Liver (tissue), 8 donors: ENCODE measurements at regions not wholly inside any gene's neighbourhood (a gene's known extent, or its start where the extent isn't known, plus 50 kb on each side); places are given as distances from the start of the nearest gene placed in this dataset.

ENCODE experiments used
- DNase-seq: peaks from one replicate; pipeline ENCODE4 v3.0.0-alpha.2; 2017; ENCODE audit warnings: low spot score
- H3K27ac ChIP-seq, 2 donors: one replicate each; pipeline ENCODE4 v1.7.0; 2013; ENCODE audit warnings: inconsistent platforms in 2 of 2, low read length in 2 of 2, control low read depth in 1 of 2, low read depth in 1 of 2, mild to moderate bottlenecking in 1 of 2
- H3K27me3 ChIP-seq, 4 donors: one replicate each; pipeline versions ENCODE4 v1.6.1 to v1.7.0; 2013; ENCODE audit warnings: low read length in 3 of 4, inconsistent platforms in 1 of 4, mild to moderate bottlenecking in 1 of 4, moderate library complexity in 1 of 4; ENCODE audit not compliant: control insufficient read depth in 4 of 4, insufficient read depth in 4 of 4
- H3K36me3 ChIP-seq, 4 donors: one replicate each; pipeline versions ENCODE4 v1.6.1 to v1.7.0; 2013; ENCODE audit warnings: low read length in 3 of 4, mild to moderate bottlenecking in 3 of 4, low read depth in 1 of 4, moderate library complexity in 1 of 4; ENCODE audit not compliant: control insufficient read depth in 4 of 4, insufficient read depth in 3 of 4
- H3K4me1 ChIP-seq, 4 donors: one replicate each; pipeline versions ENCODE4 v1.6.1 to v1.7.0; 2013; ENCODE audit warnings: low read length in 3 of 4, mild to moderate bottlenecking in 3 of 4, moderate library complexity in 1 of 4; ENCODE audit not compliant: control insufficient read depth in 4 of 4, insufficient read depth in 4 of 4
- H3K4me3 ChIP-seq, 3 donors: one replicate each; pipeline versions ENCODE4 v1.6.1 to v1.7.0; 2013; ENCODE audit warnings: low read length in 3 of 3, control low read depth in 1 of 3, low read depth in 1 of 3, mild to moderate bottlenecking in 1 of 3
- H3K9ac ChIP-seq, 2 donors: one replicate each; pipeline ENCODE4 v1.7.0; 2013; ENCODE audit warnings: low read length in 2 of 2, mild to moderate bottlenecking in 2 of 2, moderate library complexity in 2 of 2, control low read depth in 1 of 2, low read depth in 1 of 2
- H3K9me3 ChIP-seq, 4 donors: one replicate each; pipeline versions ENCODE4 v1.6.1 to v1.7.0; 2013; ENCODE audit warnings: low read length in 3 of 4; ENCODE audit not compliant: control insufficient read depth in 4 of 4
- EGR1 ChIP-seq, 2 donors: IDR thresholded peaks; 2 replicates each; pipeline ENCODE4 v1.6.1; 2016 to 2018; ENCODE audit warnings: antibody characterized with exemption in 2 of 2, low read depth in 2 of 2
- FOXA1 ChIP-seq: IDR thresholded peaks from 2 replicates; pipeline ENCODE4 v1.6.1; 2016; ENCODE audit warnings: antibody characterized with exemption
- FOXA2 ChIP-seq: IDR thresholded peaks from 2 replicates; pipeline ENCODE4 v1.6.1; 2016; ENCODE audit warnings: antibody characterized with exemption
- GABPA ChIP-seq, 2 donors: IDR thresholded peaks in 1 of 2; conservative IDR thresholded peaks in 1 of 2; 2 replicates each; pipeline ENCODE4 v1.6.1; 2016; ENCODE audit warnings: antibody characterized with exemption in 2 of 2, mild to moderate bottlenecking in 1 of 2, moderate library complexity in 1 of 2
- HNF4A ChIP-seq, 2 donors: conservative IDR thresholded peaks; 2 replicates each; pipeline ENCODE4 v1.6.1; 2016; ENCODE audit warnings: antibody characterized with exemption in 2 of 2, mild to moderate bottlenecking in 2 of 2
- HNF4G ChIP-seq: IDR thresholded peaks from 2 replicates; pipeline ENCODE4 v1.6.1; 2016; ENCODE audit warnings: antibody characterized with exemption
- JUND ChIP-seq, 2 donors: IDR thresholded peaks; 2 replicates each; pipeline ENCODE4 v1.6.1; 2016; ENCODE audit warnings: antibody characterized with exemption in 2 of 2
- NR2F2 ChIP-seq: IDR thresholded peaks from 2 replicates; pipeline ENCODE4 v1.6.1; 2016; ENCODE audit warnings: antibody characterized with exemption
- RAD21 ChIP-seq, 2 donors: IDR thresholded peaks; 2 replicates each; pipeline ENCODE4 v1.6.1; 2016; ENCODE audit warnings: antibody characterized with exemption in 2 of 2, mild to moderate bottlenecking in 2 of 2
- RXRA ChIP-seq, 2 donors: IDR thresholded peaks; 2 replicates each; pipeline ENCODE4 v1.6.1; 2017 to 2018; ENCODE audit warnings: antibody characterized with exemption in 2 of 2, mild to moderate bottlenecking in 1 of 2
- SP1 ChIP-seq: IDR thresholded peaks from 2 replicates; pipeline ENCODE4 v1.6.1; 2018; ENCODE audit warnings: antibody characterized with exemption, mild to moderate bottlenecking
- TAF1 ChIP-seq: conservative IDR thresholded peaks from 2 replicates; pipeline ENCODE4 v1.6.1; 2016; ENCODE audit warnings: antibody characterized with exemption, mild to moderate bottlenecking
- YY1 ChIP-seq: IDR thresholded peaks from 2 replicates; pipeline ENCODE4 v1.6.1; 2016; ENCODE audit warnings: antibody characterized with exemption, mild to moderate bottlenecking
- WGBS: extraction: QIAGEN DNeasy Blood & Tissue Kit; methylation state at CpG from one replicate; pipeline ENCODE4 v1.1.7; 2013; 5-methylcytosine and 5-hydroxymethylcytosine counted together
- TF ChIP-seq, protein P1 (sequence below): IDR thresholded peaks from 2 replicates; pipeline ENCODE4 v1.6.1; 2016; ENCODE audit warnings: antibody characterized with exemption, mild to moderate bottlenecking
- TF ChIP-seq, protein P2 (sequence below): fragments of 150-350 bp; IDR thresholded peaks from 2 replicates; pipeline ENCODE4 v1.5.1; 2017; ENCODE audit warnings: improper control_type of control experiment, low read depth, low read length; ENCODE audit not compliant: missing input control
- TF ChIP-seq, protein P3 (sequence below): IDR thresholded peaks from 2 replicates; pipeline ENCODE4 v1.6.1; 2016; ENCODE audit warnings: antibody characterized with exemption
- TF ChIP-seq, protein P4 (sequence below): IDR thresholded peaks from 2 replicates; pipeline ENCODE4 v1.6.1; 2016; ENCODE audit warnings: antibody characterized with exemption
- TF ChIP-seq, protein P5 (sequence below): IDR thresholded peaks from 2 replicates; pipeline ENCODE4 v1.6.1; 2016; ENCODE audit warnings: antibody characterized with exemption
- donor health status: healthy.
- donor health status: healthy.
- donor health status: healthy.
- donor health status: healthy.
- donor health status: healthy.

DNA sequence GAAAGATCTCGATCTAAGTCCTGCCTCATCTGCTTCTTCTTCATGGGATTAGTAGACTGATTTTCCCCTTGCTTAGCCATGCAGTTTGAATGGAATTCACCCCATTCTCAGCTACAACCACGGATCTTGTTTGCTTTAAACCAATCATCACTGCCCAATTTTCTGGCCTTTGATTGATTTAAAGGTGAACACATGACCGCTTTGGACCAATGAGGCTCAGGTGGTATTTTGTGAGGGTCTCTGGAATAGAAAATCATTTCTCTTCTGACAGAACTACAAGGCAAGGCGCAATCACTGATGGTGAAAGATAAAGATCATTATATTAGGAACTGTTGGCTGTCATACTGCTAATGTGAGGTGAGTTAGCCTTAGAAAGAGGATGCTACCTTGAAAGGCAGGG lies 213.0 kb upstream of the PLEKHG7 start:
- H3K27ac ChIP-seq = no peak overlapping the region
- H3K9ac ChIP-seq = no peak overlapping the region
- TF ChIP-seq YY1 = no peak
- no peak for TF ChIP-seq JUND (IDR thresholded peaks at IDR 0.05)
- TF ChIP-seq, protein P1, sequence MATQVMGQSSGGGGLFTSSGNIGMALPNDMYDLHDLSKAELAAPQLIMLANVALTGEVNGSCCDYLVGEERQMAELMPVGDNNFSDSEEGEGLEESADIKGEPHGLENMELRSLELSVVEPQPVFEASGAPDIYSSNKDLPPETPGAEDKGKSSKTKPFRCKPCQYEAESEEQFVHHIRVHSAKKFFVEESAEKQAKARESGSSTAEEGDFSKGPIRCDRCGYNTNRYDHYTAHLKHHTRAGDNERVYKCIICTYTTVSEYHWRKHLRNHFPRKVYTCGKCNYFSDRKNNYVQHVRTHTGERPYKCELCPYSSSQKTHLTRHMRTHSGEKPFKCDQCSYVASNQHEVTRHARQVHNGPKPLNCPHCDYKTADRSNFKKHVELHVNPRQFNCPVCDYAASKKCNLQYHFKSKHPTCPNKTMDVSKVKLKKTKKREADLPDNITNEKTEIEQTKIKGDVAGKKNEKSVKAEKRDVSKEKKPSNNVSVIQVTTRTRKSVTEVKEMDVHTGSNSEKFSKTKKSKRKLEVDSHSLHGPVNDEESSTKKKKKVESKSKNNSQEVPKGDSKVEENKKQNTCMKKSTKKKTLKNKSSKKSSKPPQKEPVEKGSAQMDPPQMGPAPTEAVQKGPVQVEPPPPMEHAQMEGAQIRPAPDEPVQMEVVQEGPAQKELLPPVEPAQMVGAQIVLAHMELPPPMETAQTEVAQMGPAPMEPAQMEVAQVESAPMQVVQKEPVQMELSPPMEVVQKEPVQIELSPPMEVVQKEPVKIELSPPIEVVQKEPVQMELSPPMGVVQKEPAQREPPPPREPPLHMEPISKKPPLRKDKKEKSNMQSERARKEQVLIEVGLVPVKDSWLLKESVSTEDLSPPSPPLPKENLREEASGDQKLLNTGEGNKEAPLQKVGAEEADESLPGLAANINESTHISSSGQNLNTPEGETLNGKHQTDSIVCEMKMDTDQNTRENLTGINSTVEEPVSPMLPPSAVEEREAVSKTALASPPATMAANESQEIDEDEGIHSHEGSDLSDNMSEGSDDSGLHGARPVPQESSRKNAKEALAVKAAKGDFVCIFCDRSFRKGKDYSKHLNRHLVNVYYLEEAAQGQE = no peak
- no peak for TF ChIP-seq EGR1 (IDR thresholded peaks at IDR 0.05; ENCODE audit: low read depth in 2 of 2)
- no peak for TF ChIP-seq RXRA (IDR thresholded peaks at IDR 0.05)
- no peak for TF ChIP-seq HNF4G
- TF ChIP-seq TAF1 = no peak
- TF ChIP-seq, protein P2, sequence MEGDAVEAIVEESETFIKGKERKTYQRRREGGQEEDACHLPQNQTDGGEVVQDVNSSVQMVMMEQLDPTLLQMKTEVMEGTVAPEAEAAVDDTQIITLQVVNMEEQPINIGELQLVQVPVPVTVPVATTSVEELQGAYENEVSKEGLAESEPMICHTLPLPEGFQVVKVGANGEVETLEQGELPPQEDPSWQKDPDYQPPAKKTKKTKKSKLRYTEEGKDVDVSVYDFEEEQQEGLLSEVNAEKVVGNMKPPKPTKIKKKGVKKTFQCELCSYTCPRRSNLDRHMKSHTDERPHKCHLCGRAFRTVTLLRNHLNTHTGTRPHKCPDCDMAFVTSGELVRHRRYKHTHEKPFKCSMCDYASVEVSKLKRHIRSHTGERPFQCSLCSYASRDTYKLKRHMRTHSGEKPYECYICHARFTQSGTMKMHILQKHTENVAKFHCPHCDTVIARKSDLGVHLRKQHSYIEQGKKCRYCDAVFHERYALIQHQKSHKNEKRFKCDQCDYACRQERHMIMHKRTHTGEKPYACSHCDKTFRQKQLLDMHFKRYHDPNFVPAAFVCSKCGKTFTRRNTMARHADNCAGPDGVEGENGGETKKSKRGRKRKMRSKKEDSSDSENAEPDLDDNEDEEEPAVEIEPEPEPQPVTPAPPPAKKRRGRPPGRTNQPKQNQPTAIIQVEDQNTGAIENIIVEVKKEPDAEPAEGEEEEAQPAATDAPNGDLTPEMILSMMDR = no peak
- TF ChIP-seq SP1 = no peak
- TF ChIP-seq GABPA (IDR thresholded peaks at IDR 0.05 in 1 of 2, conservative IDR thresholded peaks at IDR 0.05 in 1 of 2) = no peak
- TF ChIP-seq FOXA2 = no peak
- TF ChIP-seq NR2F2 = no peak
- TF ChIP-seq, protein P3, sequence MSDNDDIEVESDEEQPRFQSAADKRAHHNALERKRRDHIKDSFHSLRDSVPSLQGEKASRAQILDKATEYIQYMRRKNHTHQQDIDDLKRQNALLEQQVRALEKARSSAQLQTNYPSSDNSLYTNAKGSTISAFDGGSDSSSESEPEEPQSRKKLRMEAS = no peak
- TF ChIP-seq FOXA1 = no peak
- TF ChIP-seq RAD21 (IDR thresholded peaks at IDR 0.05) = no peak
- TF ChIP-seq, protein P4, sequence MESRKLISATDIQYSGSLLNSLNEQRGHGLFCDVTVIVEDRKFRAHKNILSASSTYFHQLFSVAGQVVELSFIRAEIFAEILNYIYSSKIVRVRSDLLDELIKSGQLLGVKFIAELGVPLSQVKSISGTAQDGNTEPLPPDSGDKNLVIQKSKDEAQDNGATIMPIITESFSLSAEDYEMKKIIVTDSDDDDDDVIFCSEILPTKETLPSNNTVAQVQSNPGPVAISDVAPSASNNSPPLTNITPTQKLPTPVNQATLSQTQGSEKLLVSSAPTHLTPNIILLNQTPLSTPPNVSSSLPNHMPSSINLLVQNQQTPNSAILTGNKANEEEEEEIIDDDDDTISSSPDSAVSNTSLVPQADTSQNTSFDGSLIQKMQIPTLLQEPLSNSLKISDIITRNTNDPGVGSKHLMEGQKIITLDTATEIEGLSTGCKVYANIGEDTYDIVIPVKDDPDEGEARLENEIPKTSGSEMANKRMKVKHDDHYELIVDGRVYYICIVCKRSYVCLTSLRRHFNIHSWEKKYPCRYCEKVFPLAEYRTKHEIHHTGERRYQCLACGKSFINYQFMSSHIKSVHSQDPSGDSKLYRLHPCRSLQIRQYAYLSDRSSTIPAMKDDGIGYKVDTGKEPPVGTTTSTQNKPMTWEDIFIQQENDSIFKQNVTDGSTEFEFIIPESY = no peak
- TF ChIP-seq, protein P5, sequence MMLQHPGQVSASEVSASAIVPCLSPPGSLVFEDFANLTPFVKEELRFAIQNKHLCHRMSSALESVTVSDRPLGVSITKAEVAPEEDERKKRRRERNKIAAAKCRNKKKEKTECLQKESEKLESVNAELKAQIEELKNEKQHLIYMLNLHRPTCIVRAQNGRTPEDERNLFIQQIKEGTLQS = no peak
- TF ChIP-seq HNF4A (conservative IDR thresholded peaks at IDR 0.05) = no peak
- no peaks in the 10 kb centered on the region for H3K36me3 ChIP-seq
- no peaks in the 10 kb centered on the region for H3K9me3 ChIP-seq
- no peaks in the 10 kb centered on the region for H3K4me1 ChIP-seq
- no peak for DNase-seq
- WGBS = 94% methylated on average over 4 of the region's 4 CpGs
- no peak overlapping the region for H3K4me3 ChIP-seq
- no peaks in the 10 kb centered on the region for H3K27me3 ChIP-seq
